IMR-90 (cell line): ENCODE measurements at regions not wholly inside any gene's neighbourhood (a gene's known extent, or its start where the extent isn't known, plus 50 kb on each side); places are given as distances from the start of the nearest gene placed in this dataset.

Source experiments
- ATAC-seq: fragments of 200-7000 bp; cut with Tn5 transposase; 2 replicates; pipeline ENCODE4 v1.9.1; 2020; ENCODE audit warnings: low read depth, mild to moderate bottlenecking, moderate library complexity
- BruUV-seq: library from RNA; stranded (reverse); fragments of 400-500 nt; replicated peaks from 2 replicates; lab custom pipeline; 2021; lab: Mats Ljungman, UMichigan
- CTCF ChIA-PET: fragments of 300-600 bp; formaldehyde crosslinking; extraction: SDS; loops from one replicate; lab custom pipeline; 2021; ENCODE audit warnings: antibody characterized with exemption; lab: Yijun Ruan, JAX
- POLR2A ChIA-PET: fragments of 300-600 bp; sonication (Branson Sonifier 250); formaldehyde crosslinking; loops from one replicate; lab custom pipeline; 2022; ENCODE audit warnings: antibody characterized with exemption; ENCODE audit not compliant: unreplicated experiment; lab: Charles Lee
- DNase-seq: peaks from one replicate; pipeline ENCODE4 v3.0.0; 2013
- H2AFZ ChIP-seq: replicated peaks from 2 replicates; pipeline ENCODE3; 2013; ENCODE audit warnings: low read length, mild to moderate bottlenecking; ENCODE audit not compliant: poor library complexity
- H2AK5ac ChIP-seq: 2 replicates; pipeline ENCODE4 v1.6.1; 2013; ENCODE audit warnings: low read depth, low read length, inconsistent platforms
- H2AK9ac ChIP-seq: replicated peaks from 2 replicates; pipeline ENCODE3; 2013; ENCODE audit warnings: mild to moderate bottlenecking, low read depth, low read length, moderate library complexity; ENCODE audit not compliant: poor library complexity
- H2BK120ac ChIP-seq: 2 replicates; pipeline ENCODE4 v1.6.1; 2013; ENCODE audit warnings: low read depth, low read length, inconsistent platforms
- H2BK15ac ChIP-seq: 3 replicates; pipeline ENCODE4 v1.6.1; 2013; ENCODE audit warnings: low read depth, low read length, inconsistent platforms
- H2BK20ac ChIP-seq: 2 replicates; pipeline ENCODE4 v1.6.1; 2013; ENCODE audit warnings: low read depth, mild to moderate bottlenecking, inconsistent platforms, low read length, moderate library complexity
- H2BK5ac ChIP-seq: 2 replicates; pipeline ENCODE4 v1.6.1; 2013; ENCODE audit warnings: mild to moderate bottlenecking, low read depth, low read length, inconsistent platforms; ENCODE audit not compliant: poor library complexity, severe bottlenecking
- H3K14ac ChIP-seq: replicated peaks from 2 replicates; pipeline ENCODE4 v1.6.1; 2013; ENCODE audit warnings: low read depth, low read length, inconsistent platforms
- H3K18ac ChIP-seq: 2 replicates; pipeline ENCODE4 v1.6.1; 2013; ENCODE audit warnings: low read depth, low read length, control low read depth
- H3K23ac ChIP-seq: 2 replicates; pipeline ENCODE4 v1.6.1; 2013; ENCODE audit warnings: low read depth, low read length, inconsistent platforms
- H3K27ac ChIP-seq: 2 replicates; pipeline ENCODE4 v1.5.1; 2013; ENCODE audit warnings: mild to moderate bottlenecking, control low read depth, low read length; ENCODE audit not compliant: insufficient read depth
- H3K27me3 ChIP-seq: 2 replicates; pipeline ENCODE4 v1.6.1; 2013; ENCODE audit warnings: low read length; ENCODE audit not compliant: control insufficient read depth, insufficient read depth
- H3K36me3 ChIP-seq: 2 replicates; pipeline ENCODE4 v1.6.1; 2013; ENCODE audit warnings: low read length, mixed read lengths; ENCODE audit not compliant: control insufficient read depth, insufficient read depth
- H3K4ac ChIP-seq: 2 replicates; pipeline ENCODE4 v1.6.1; 2013; ENCODE audit warnings: low read depth, low read length, inconsistent platforms
- H3K4me1 ChIP-seq: 2 replicates; pipeline ENCODE4 v1.6.1; 2013; ENCODE audit warnings: low read length, mixed read lengths; ENCODE audit not compliant: control insufficient read depth, insufficient read depth
- H3K4me2 ChIP-seq: 2 replicates; pipeline ENCODE4 v1.6.1; 2013; ENCODE audit warnings: low read depth, mild to moderate bottlenecking, control low read depth, low read length, moderate library complexity
- H3K4me3 ChIP-seq: 2 replicates; pipeline ENCODE4 v1.5.1; 2013; ENCODE audit warnings: low read depth, mild to moderate bottlenecking, control low read depth, low read length, moderate library complexity; ENCODE audit not compliant: insufficient read depth
- H3K56ac ChIP-seq: 2 replicates; pipeline ENCODE4 v1.6.1; 2013; ENCODE audit warnings: low read length, inconsistent platforms; ENCODE audit not compliant: insufficient read depth; ENCODE audit errors: extremely low read depth
- H3K79me1 ChIP-seq, 2 experiments: 2 replicates each; pipeline ENCODE4 v1.6.1; 2013; ENCODE audit warnings: low read length in 2 of 2, inconsistent platforms in 1 of 2, low read depth in 1 of 2
- H3K9ac ChIP-seq: 2 replicates; pipeline ENCODE4 v1.6.1; 2013; ENCODE audit warnings: low read depth, low read length, control low read depth
- H3K9me1 ChIP-seq: 2 replicates; pipeline ENCODE4 v1.6.1; 2013; ENCODE audit warnings: low read length, inconsistent platforms; ENCODE audit not compliant: insufficient read depth
- H3K9me3 ChIP-seq: 2 replicates; pipeline ENCODE4 v1.6.1; 2013; ENCODE audit warnings: low read length; ENCODE audit not compliant: control insufficient read depth, insufficient read depth
- H4K20me1 ChIP-seq: 2 replicates; pipeline ENCODE4 v1.6.1; 2013; ENCODE audit warnings: low read length, inconsistent platforms; ENCODE audit not compliant: insufficient read depth
- H4K5ac ChIP-seq: 2 replicates; pipeline ENCODE4 v1.6.1; 2013; ENCODE audit warnings: mild to moderate bottlenecking, low read depth, low read length, control low read depth
- H4K8ac ChIP-seq, 2 experiments: 2 replicates each; pipeline ENCODE4 v1.6.1; 2013; ENCODE audit warnings: low read depth in 2 of 2, low read length in 2 of 2, control low read depth in 1 of 2, inconsistent platforms in 1 of 2
- H4K91ac ChIP-seq: 2 replicates; pipeline ENCODE4 v1.6.1; 2013; ENCODE audit warnings: low read depth, low read length, inconsistent platforms; ENCODE audit not compliant: insufficient read depth
- BHLHE40 ChIP-seq: fragments of 150-350 bp; IDR thresholded peaks from 2 replicates; pipeline ENCODE4 v1.6.1; 2016; ENCODE audit warnings: mild to moderate bottlenecking, low read depth, low read length
- CEBPB ChIP-seq: IDR thresholded peaks from 2 replicates; pipeline ENCODE4 v1.6.1; 2012; ENCODE audit warnings: low read depth, low read length, improper control_type of control experiment
- CHD1 ChIP-seq: IDR thresholded peaks from 2 replicates; pipeline ENCODE4 v1.6.1; 2012; ENCODE audit warnings: low read depth, low read length, improper control_type of control experiment
- FOS ChIP-seq: fragments of 150-350 bp; IDR thresholded peaks from 2 replicates; pipeline ENCODE4 v1.6.1; 2016; ENCODE audit warnings: low read depth, low read length
- MAFK ChIP-seq: IDR thresholded peaks from 2 replicates; pipeline ENCODE4 v1.6.1; 2012; ENCODE audit warnings: low read depth, low read length, improper control_type of control experiment
- MXI1 ChIP-seq: IDR thresholded peaks from 2 replicates; pipeline ENCODE4 v1.6.1; 2012; ENCODE audit warnings: low read depth, mild to moderate bottlenecking, low read length, moderate library complexity, borderline replicate concordance
- NFE2L2 ChIP-seq: fragments of 150-350 bp; IDR thresholded peaks from 2 replicates; pipeline ENCODE4 v1.6.1; 2016; ENCODE audit warnings: low read depth, mild to moderate bottlenecking, low read length
- POLR2A ChIP-seq: IDR thresholded peaks from 2 replicates; pipeline ENCODE4 v1.6.1; 2012; ENCODE audit warnings: mild to moderate bottlenecking, low read depth, low read length
- RAD21 ChIP-seq: IDR thresholded peaks from 2 replicates; pipeline ENCODE4 v1.6.1; 2012; ENCODE audit warnings: low read length, improper control_type of control experiment
- RCOR1 ChIP-seq: IDR thresholded peaks from 2 replicates; pipeline ENCODE4 v1.6.1; 2012; ENCODE audit warnings: mild to moderate bottlenecking, low read length, improper control_type of control experiment; ENCODE audit not compliant: insufficient replicate concordance
- RFX5 ChIP-seq: IDR thresholded peaks from 2 replicates; pipeline ENCODE4 v1.8.0; 2012; ENCODE audit warnings: low read depth, mild to moderate bottlenecking, low read length, moderate library complexity
- SMC3 ChIP-seq: fragments of 150-350 bp; IDR thresholded peaks from 2 replicates; pipeline ENCODE4 v1.6.1; 2016; ENCODE audit warnings: low read depth, mild to moderate bottlenecking, antibody characterized with exemption, low read length, moderate library complexity
- WGBS, 2 experiments: methylation state at CpG; one replicate each; pipeline versions ENCODE4 v1.1.5 to v1.1.7; 2013; ENCODE audit warnings: missing lambda C conversion rate in 2 of 2; ENCODE audit not compliant: insufficient read length in 1 of 2; ENCODE audit errors: extremely low coverage in 2 of 2; 5-methylcytosine and 5-hydroxymethylcytosine counted together
- dilution Hi-C: fragments of 300-500 bp; cut with HindIII; formaldehyde crosslinking; loops from one replicate; pipeline ENCODE4 v1.14.3; 2018; ENCODE audit warnings: low sequenced_read_pairs; ENCODE audit not compliant: unreplicated experiment
- in situ Hi-C: fragments of 300-500 bp; cut with MboI; formaldehyde crosslinking; loops from 3 replicates; pipeline ENCODE4 v1.14.3; 2019; ENCODE audit warnings: low sequenced_read_pairs, inconsistent platforms, mixed read lengths
- intact Hi-C: fragments of 100-400 bp; cut with micrococcal nuclease; formaldehyde crosslinking; loops from 2 replicates; pipeline ENCODE4 v1.10.0; 2022
- TF ChIP-seq, protein P1 (sequence below): fragments of 150-350 bp; IDR thresholded peaks from 2 replicates; pipeline ENCODE4 v1.6.1; 2016; ENCODE audit warnings: low read depth, mild to moderate bottlenecking, low read length, moderate library complexity, borderline replicate concordance
- TF ChIP-seq, protein P2 (sequence below): conservative IDR thresholded peaks from 2 replicates; pipeline ENCODE4 v1.5.1; 2012; ENCODE audit warnings: mild to moderate bottlenecking, low read depth, low read length, improper control_type of control experiment
- TF ChIP-seq, protein P3 (sequence below): fragments of 150-350 bp; IDR thresholded peaks from 2 replicates; pipeline ENCODE4 v1.6.1; 2017; ENCODE audit warnings: mild to moderate bottlenecking, antibody characterized with exemption, low read length, low read depth

DNA sequence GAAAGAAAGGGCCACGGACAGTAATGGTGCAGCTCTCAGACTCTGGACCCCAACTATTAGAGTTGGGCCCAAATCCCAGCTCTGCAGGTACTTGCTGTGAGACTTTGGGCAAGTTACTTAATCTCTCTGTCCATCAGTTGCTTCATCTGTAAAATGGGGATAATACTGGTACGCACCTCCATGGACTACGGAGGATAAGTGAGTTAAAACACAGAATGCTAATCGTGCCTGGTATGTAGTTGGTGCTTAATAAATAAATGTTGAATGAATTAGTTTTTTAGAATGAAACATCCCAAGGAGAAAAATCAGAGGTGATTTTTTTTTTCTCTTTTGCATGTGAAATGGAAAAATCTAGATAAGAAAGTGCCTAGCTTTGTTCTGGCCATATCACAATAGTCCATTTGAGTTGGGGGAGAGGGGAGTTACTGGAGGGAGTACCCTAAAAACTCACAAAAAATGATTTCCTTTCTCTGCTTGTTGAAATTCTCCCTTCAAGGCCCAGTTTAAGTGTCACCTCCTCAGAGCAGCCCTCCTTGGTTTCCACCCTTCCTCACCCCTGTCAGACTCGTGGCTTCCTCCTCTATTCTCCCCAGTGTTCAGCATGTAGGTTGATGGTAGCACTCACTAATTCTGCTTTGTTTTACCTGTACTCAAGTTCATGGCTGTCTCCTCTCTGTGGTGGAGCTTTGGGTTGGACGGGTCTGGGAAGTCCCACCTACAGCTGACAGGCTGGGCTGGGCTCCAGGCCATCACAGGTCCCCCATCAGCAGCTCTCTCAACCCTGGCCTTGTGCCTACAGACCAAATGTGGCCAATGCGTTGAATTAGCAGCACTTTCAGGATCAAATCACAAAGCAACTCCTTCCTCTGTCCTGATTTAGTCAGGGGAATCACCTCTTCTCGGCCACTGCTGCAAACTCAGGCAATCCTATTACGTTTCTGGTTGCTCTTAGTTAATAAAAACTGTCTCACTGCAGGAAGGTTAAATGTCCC lies 92.8 kb upstream of the TAF1B start:
- Histone ChIP-seq H3K36me3 (no peaks in the 10 kb centered on the region), H3K4me2 (no peak overlapping the region), H3K18ac (no peak overlapping the region), H3K23ac (no peak overlapping the region), H4K5ac (no peak overlapping the region), H3K27ac (no peak overlapping the region), H2AFZ (peak overlapping the region; percentile 10), H4K91ac (no peak overlapping the region), H3K4me1 (peaks cover 10% of the 10 kb centered on the region), H3K9me1 (peaks cover 2% of the 10 kb centered on the region; the same call in 1 of the 2 replicates), H3K4me3 (no peak overlapping the region), H2AK9ac (no peak overlapping the region), H4K20me1 (no peaks in the 10 kb centered on the region), H3K27me3 (no peaks in the 10 kb centered on the region; the same call in 1 of the 2 replicates), H3K79me1 (no peaks in the 10 kb centered on the region), H3K4ac (no peak overlapping the region), H3K14ac (no peak overlapping the region), H2BK120ac (no peak overlapping the region), H3K56ac (no peak overlapping the region), H3K9ac (no peak overlapping the region), H2AK5ac (no peak overlapping the region), H2BK15ac (no peak overlapping the region), H2BK5ac (no peak overlapping the region), H3K9me3 (no peaks in the 10 kb centered on the region), H4K8ac (no peak overlapping the region), H2BK20ac (no peak overlapping the region)
- no peak for DNase-seq
- in situ Hi-C loops (no loop called here), intact Hi-C loops (no loop called here), dilution Hi-C loops (no loop called here)
- no TSS peak for BruUV-seq
- CTCF ChIA-PET: interaction anchor here (0.6 kb wide), 1 partner anchor 21 kb away, joined by 12 read pairs; no protein-coding TSS in a partner anchor
- POLR2A ChIA-PET: no interaction called here
- 70% methylated on average over 2 of the region's 9 CpGs; no CpG with 5 or more reads in 1 of the 2 experiments for WGBS, 2 experiments
- ATAC-seq: no peak
- no peak for TF ChIP-seq MAFK
- no peak for TF ChIP-seq FOS
- TF ChIP-seq, protein P1, sequence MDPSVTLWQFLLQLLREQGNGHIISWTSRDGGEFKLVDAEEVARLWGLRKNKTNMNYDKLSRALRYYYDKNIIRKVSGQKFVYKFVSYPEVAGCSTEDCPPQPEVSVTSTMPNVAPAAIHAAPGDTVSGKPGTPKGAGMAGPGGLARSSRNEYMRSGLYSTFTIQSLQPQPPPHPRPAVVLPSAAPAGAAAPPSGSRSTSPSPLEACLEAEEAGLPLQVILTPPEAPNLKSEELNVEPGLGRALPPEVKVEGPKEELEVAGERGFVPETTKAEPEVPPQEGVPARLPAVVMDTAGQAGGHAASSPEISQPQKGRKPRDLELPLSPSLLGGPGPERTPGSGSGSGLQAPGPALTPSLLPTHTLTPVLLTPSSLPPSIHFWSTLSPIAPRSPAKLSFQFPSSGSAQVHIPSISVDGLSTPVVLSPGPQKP: no peak
- TF ChIP-seq, protein P2, sequence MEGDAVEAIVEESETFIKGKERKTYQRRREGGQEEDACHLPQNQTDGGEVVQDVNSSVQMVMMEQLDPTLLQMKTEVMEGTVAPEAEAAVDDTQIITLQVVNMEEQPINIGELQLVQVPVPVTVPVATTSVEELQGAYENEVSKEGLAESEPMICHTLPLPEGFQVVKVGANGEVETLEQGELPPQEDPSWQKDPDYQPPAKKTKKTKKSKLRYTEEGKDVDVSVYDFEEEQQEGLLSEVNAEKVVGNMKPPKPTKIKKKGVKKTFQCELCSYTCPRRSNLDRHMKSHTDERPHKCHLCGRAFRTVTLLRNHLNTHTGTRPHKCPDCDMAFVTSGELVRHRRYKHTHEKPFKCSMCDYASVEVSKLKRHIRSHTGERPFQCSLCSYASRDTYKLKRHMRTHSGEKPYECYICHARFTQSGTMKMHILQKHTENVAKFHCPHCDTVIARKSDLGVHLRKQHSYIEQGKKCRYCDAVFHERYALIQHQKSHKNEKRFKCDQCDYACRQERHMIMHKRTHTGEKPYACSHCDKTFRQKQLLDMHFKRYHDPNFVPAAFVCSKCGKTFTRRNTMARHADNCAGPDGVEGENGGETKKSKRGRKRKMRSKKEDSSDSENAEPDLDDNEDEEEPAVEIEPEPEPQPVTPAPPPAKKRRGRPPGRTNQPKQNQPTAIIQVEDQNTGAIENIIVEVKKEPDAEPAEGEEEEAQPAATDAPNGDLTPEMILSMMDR: no peak
- TF ChIP-seq, protein P3, sequence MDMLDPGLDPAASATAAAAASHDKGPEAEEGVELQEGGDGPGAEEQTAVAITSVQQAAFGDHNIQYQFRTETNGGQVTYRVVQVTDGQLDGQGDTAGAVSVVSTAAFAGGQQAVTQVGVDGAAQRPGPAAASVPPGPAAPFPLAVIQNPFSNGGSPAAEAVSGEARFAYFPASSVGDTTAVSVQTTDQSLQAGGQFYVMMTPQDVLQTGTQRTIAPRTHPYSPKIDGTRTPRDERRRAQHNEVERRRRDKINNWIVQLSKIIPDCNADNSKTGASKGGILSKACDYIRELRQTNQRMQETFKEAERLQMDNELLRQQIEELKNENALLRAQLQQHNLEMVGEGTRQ: no peak
- TF ChIP-seq RFX5: no peak
- no peak for TF ChIP-seq CEBPB
- TF ChIP-seq BHLHE40: no peak
- TF ChIP-seq CHD1: no peak
- no peak for TF ChIP-seq MXI1
- no peak for TF ChIP-seq RAD21
- TF ChIP-seq POLR2A: no peak
- no peak for TF ChIP-seq RCOR1
- TF ChIP-seq SMC3: no peak
- TF ChIP-seq NFE2L2: no peak
